GM23338 (cell line): ENCODE measurements at regions not wholly inside any gene's neighbourhood (a gene's known extent, or its start where the extent isn't known, plus 50 kb on each side); places are given as distances from the start of the nearest gene placed in this dataset.

ENCODE experiments used
- ATAC-seq: fragments of 200-7000 bp; cut with Tn5 transposase; 3 replicates; pipeline ENCODE4 v1.9.1; 2020
- DNase-seq: peaks from one replicate; pipeline ENCODE4 v3.0.0-alpha.2; 2015; ENCODE audit warnings: low spot score
- H2AFZ ChIP-seq: fragments of 200-600 bp; sonication (generic); 2 replicates; pipeline ENCODE4 v1.8.0; 2016; ENCODE audit warnings: antibody characterized with exemption, mild to moderate bottlenecking, moderate library complexity
- H3F3A ChIP-seq: fragments of 200-600 bp; sonication (generic); replicated peaks from 2 replicates; pipeline ENCODE4 v1.8.0; 2017; ENCODE audit warnings: antibody characterized with exemption, mixed run types, low read depth
- H3K27ac ChIP-seq: fragments of 200-600 bp; sonication (generic); 2 replicates; pipeline ENCODE4 v1.6.1; 2016; ENCODE audit warnings: low read depth
- H3K27me3 ChIP-seq: fragments of 200-600 bp; sonication (generic); 2 replicates; pipeline ENCODE4 v1.8.0; 2016; ENCODE audit warnings: mild to moderate bottlenecking, mixed run types, moderate library complexity; ENCODE audit not compliant: insufficient read depth
- H3K36me3 ChIP-seq: fragments of 200-600 bp; sonication (generic); 2 replicates; pipeline ENCODE4 v1.8.0; 2016; ENCODE audit warnings: mild to moderate bottlenecking; ENCODE audit not compliant: insufficient read depth
- H3K4me1 ChIP-seq: fragments of 200-600 bp; sonication (generic); 2 replicates; pipeline ENCODE4 v1.8.0; 2016; ENCODE audit warnings: mild to moderate bottlenecking, moderate library complexity; ENCODE audit not compliant: insufficient read depth
- H3K4me2 ChIP-seq: fragments of 200-600 bp; sonication (generic); 2 replicates; pipeline ENCODE4 v1.7.1; 2017; ENCODE audit warnings: mixed run types
- H3K4me3 ChIP-seq: fragments of 200-600 bp; sonication (generic); 2 replicates; pipeline ENCODE4 v1.6.1; 2016; ENCODE audit warnings: mixed run types
- H3K79me2 ChIP-seq: fragments of 200-600 bp; sonication (generic); replicated peaks from 2 replicates; pipeline ENCODE4 v1.8.0; 2017; ENCODE audit warnings: mild to moderate bottlenecking; ENCODE audit not compliant: insufficient read depth
- H3K9me2 ChIP-seq: fragments of 200-600 bp; sonication (generic); 2 replicates; pipeline ENCODE4 v1.8.0; 2017; ENCODE audit not compliant: insufficient read depth
- H4K20me1 ChIP-seq: fragments of 200-600 bp; sonication (generic); replicated peaks from 2 replicates; pipeline ENCODE4 v1.8.0; 2017; ENCODE audit warnings: mild to moderate bottlenecking; ENCODE audit not compliant: insufficient read depth
- H3K27ac Mint-ChIP-seq: 2 replicates; pipeline ENCODE4 v1.8.0; 2020; ENCODE audit warnings: inconsistent platforms, mild to moderate bottlenecking, moderate library complexity, mixed read lengths
- H3K27me3 Mint-ChIP-seq: 3 replicates; pipeline ENCODE4 v1.8.0; 2022; ENCODE audit warnings: low read depth, mild to moderate bottlenecking, moderate library complexity, mixed read lengths, inconsistent platforms; ENCODE audit not compliant: insufficient read depth, poor library complexity
- H3K36me3 Mint-ChIP-seq: 3 replicates; pipeline ENCODE4 v1.8.0; 2021; ENCODE audit warnings: low read depth, mild to moderate bottlenecking, inconsistent platforms, moderate library complexity, mixed read lengths
- H3K4me1 Mint-ChIP-seq: 3 replicates; pipeline ENCODE4 v1.8.0; 2020; ENCODE audit warnings: mild to moderate bottlenecking, inconsistent platforms, mixed read lengths
- H3K4me3 Mint-ChIP-seq: 3 replicates; pipeline ENCODE4 v1.8.0; 2021; ENCODE audit warnings: moderate library complexity, mild to moderate bottlenecking, inconsistent platforms, mixed read lengths
- H3K9me3 Mint-ChIP-seq: 3 replicates; pipeline ENCODE4 v1.8.0; 2020; ENCODE audit warnings: moderate library complexity, mild to moderate bottlenecking, inconsistent platforms, mixed read lengths
- EZH2 ChIP-seq: fragments of 200-600 bp; sonication (generic); IDR thresholded peaks from one replicate; pipeline ENCODE4 v1.8.0; 2017; ENCODE audit warnings: antibody characterized with exemption, mild to moderate bottlenecking, low read depth; ENCODE audit not compliant: unreplicated experiment
- EZH2phosphoT487 ChIP-seq: fragments of 200-600 bp; sonication (generic); IDR thresholded peaks from one replicate; pipeline ENCODE4 v1.8.1; 2018; ENCODE audit warnings: antibody characterized with exemption; ENCODE audit not compliant: unreplicated experiment
- JUNB ChIP-seq: IDR thresholded peaks from one replicate; pipeline ENCODE4 v1.6.1; 2016; ENCODE audit warnings: antibody characterized with exemption; ENCODE audit not compliant: unreplicated experiment
- NANOG ChIP-seq: IDR thresholded peaks from 2 replicates; pipeline ENCODE4 v1.6.1; 2016; ENCODE audit warnings: antibody characterized with exemption, borderline replicate concordance
- STAT1 ChIP-seq: IDR thresholded peaks from one replicate; pipeline ENCODE4 v1.6.1; 2016; ENCODE audit warnings: antibody characterized with exemption; ENCODE audit not compliant: unreplicated experiment
- ZNF114 ChIP-seq: fragments of 250-450 bp; sonication (Bioruptor Pico); IDR thresholded peaks from 2 replicates; pipeline ENCODE4 v1.5.0; 2020; ENCODE audit warnings: mild to moderate bottlenecking, moderate library complexity
- ZNF331 ChIP-seq: fragments of 250-450 bp; sonication (Bioruptor Pico); IDR thresholded peaks from 2 replicates; pipeline ENCODE4 v1.5.0; 2020; ENCODE audit warnings: low read depth, mild to moderate bottlenecking, moderate library complexity
- ZNF462 ChIP-seq: fragments of 250-450 bp; sonication (Bioruptor Pico); IDR thresholded peaks from 2 replicates; pipeline ENCODE4 v1.5.0; 2020; ENCODE audit warnings: mild to moderate bottlenecking, moderate library complexity

- TF ChIP-seq ZNF462 (CRISPR knock-in tag): no peak
- no peak for TF ChIP-seq STAT1
- TF ChIP-seq ZNF114 (CRISPR knock-in tag): no peak
- no peak for TF ChIP-seq JUNB
- TF ChIP-seq NANOG: no peak
Observed at GRCh38 chr12:105741786-105742566, 396.8 kb downstream of the NUAK1 start (continued).

- Histone ChIP-seq H3K36me3 (no peaks in the 10 kb centered on the region), H4K20me1 (no peaks in the 10 kb centered on the region), H3K4me3 (no peak overlapping the region), H2AFZ (no peak overlapping the region), H3F3A (no peaks in the 10 kb centered on the region), H3K9me2 (peaks cover 11% of the 10 kb centered on the region), H3K27me3 (no peaks in the 10 kb centered on the region), H3K79me2 (no peaks in the 10 kb centered on the region), H3K4me2 (no peak overlapping the region), H3K27ac (no peak overlapping the region), H3K4me1 (peaks cover 17% of the 10 kb centered on the region)
- Mint-ChIP-seq H3K27ac (no peak overlapping the region), H3K36me3 (no peaks in the 10 kb centered on the region), H3K27me3 (peaks cover 2% of the 10 kb centered on the region), H3K4me3 (no peak overlapping the region), H3K4me1 (peaks cover 21% of the 10 kb centered on the region), H3K9me3 (no peaks in the 10 kb centered on the region)
- no peak for TF ChIP-seq EZH2phosphoT487
- no peak for TF ChIP-seq EZH2
- TF ChIP-seq NANOG: no peak
- no peak for TF ChIP-seq ZNF331 (CRISPR knock-in tag)
- no peak for DNase-seq
- ATAC-seq: no peak
Observed at GRCh38 chr12:105742567-105742874, 396.2 kb downstream of the NUAK1 start.
